ENCODE measurements at regions not wholly inside any gene's neighbourhood (a gene's known extent, or its start where the extent isn't known, plus 50 kb on each side); places are given as distances from the start of the nearest gene placed in this dataset.

GRCh38 chr10:9010931-9011670, 956.6 kb downstream of the GATA3 start:
- no peaks in the 10 kb centered on the region for H3K9me3 ChIP-seq
- no peak for TF ChIP-seq POLR2A (IDR thresholded peaks at IDR 0.05)
- TF ChIP-seq CTCF (IDR thresholded peaks at IDR 0.05): no peak
- H3K27me3 ChIP-seq: no peaks in the 10 kb centered on the region
- no peak overlapping the region for H3K4me3 ChIP-seq
- no peaks in the 10 kb centered on the region for H3K36me3 ChIP-seq
- no peak for DNase-seq
- H3K4me1 ChIP-seq: no peaks in the 10 kb centered on the region
- intact Hi-C loops (cut with DNase I): no loop called here
- no peak overlapping the region for H3K27ac ChIP-seq
- 65 to 77% methylated on average over 5 of the region's 5 CpGs for WGBS, 2 donors

- no peaks in the 10 kb centered on the region for H3K9me3 ChIP-seq
- H3K27me3 ChIP-seq: peaks cover 0 to 6% (median 0%) of the 10 kb centered on the region in 4 donors
- WGBS, 2 donors: 37 to 45% methylated on average over 1 of the region's 1 CpG
- TF ChIP-seq CTCF (IDR thresholded peaks at IDR 0.05): no peak
- no peak for TF ChIP-seq POLR2A (IDR thresholded peaks at IDR 0.05)
- H3K4me1 ChIP-seq: no peaks in the 10 kb centered on the region
- no peak for DNase-seq
- no peak overlapping the region for H3K4me3 ChIP-seq
- intact Hi-C loops (cut with DNase I): no loop called here
- no peak overlapping the region for H3K27ac ChIP-seq
- no peaks in the 10 kb centered on the region for H3K36me3 ChIP-seq
Observed at GRCh38 chr10:9012312-9012711, 957.8 kb downstream of the GATA3 start.

GRCh38 chr10:9015005-9015404, 960.5 kb downstream of the GATA3 start:
- Histone ChIP-seq H3K4me3 (no peak overlapping the region), H3K4me1 (no peaks in the 10 kb centered on the region), H3K27ac (no peak overlapping the region), H3K27me3 (peaks cover 0 to 13% (median 0%) of the 10 kb centered on the region in 4 donors), H3K36me3 (no peaks in the 10 kb centered on the region), H3K9me3 (no peaks in the 10 kb centered on the region)
- no peak for TF ChIP-seq CTCF (IDR thresholded peaks at IDR 0.05)
- TF ChIP-seq POLR2A (IDR thresholded peaks at IDR 0.05): no peak
- DNase-seq: no peak
- intact Hi-C loops (cut with DNase I): no loop called here
- 80 to 83% methylated on average over 2 of the region's 2 CpGs for WGBS, 2 donors

GRCh38 chr10:9015447-9015846, 961.0 kb downstream of the GATA3 start:
- H3K27ac ChIP-seq: no peak overlapping the region
- H3K4me1 ChIP-seq: no peaks in the 10 kb centered on the region
- 84 to 93% methylated on average over 2 of the region's 2 CpGs for WGBS, 2 donors
- H3K9me3 ChIP-seq: no peaks in the 10 kb centered on the region
- peaks cover 0 to 13% (median 0%) of the 10 kb centered on the region in 4 donors for H3K27me3 ChIP-seq
- no peak overlapping the region for H3K4me3 ChIP-seq
- no peaks in the 10 kb centered on the region for H3K36me3 ChIP-seq
- no peak for DNase-seq
- TF ChIP-seq POLR2A (IDR thresholded peaks at IDR 0.05): no peak
- TF ChIP-seq CTCF (IDR thresholded peaks at IDR 0.05): no peak
- intact Hi-C loops (cut with DNase I): no loop called here

- Histone ChIP-seq H3K9me3 (no peaks in the 10 kb centered on the region), H3K27ac (no peak overlapping the region), H3K36me3 (no peaks in the 10 kb centered on the region), H3K4me1 (no peaks in the 10 kb centered on the region), H3K27me3 (peaks cover 0 to 13% (median 0%) of the 10 kb centered on the region in 4 donors), H3K4me3 (no peak overlapping the region)
- intact Hi-C loops (cut with DNase I): no loop called here
- WGBS, 2 donors: 73 to 84% methylated on average over 4 of the region's 4 CpGs
- DNase-seq: no peak
- no peak for TF ChIP-seq CTCF (IDR thresholded peaks at IDR 0.05)
- no peak for TF ChIP-seq POLR2A (IDR thresholded peaks at IDR 0.05)
Observed at GRCh38 chr10:9016930-9017329, 962.4 kb downstream of the GATA3 start.

Measured in esophagus squamous epithelium (tissue), 5 donors.